ENCODE measurements at regions not wholly inside any gene's neighbourhood (a gene's known extent, or its start where the extent isn't known, plus 50 kb on each side); places are given as distances from the start of the nearest gene placed in this dataset.

GRCh38 chr18:78538669-78539440 lies 440.8 kb upstream of the SALL3 start:
- DNase-seq = no peak

- DNase-seq = peak; percentile 72
These were observed 438.7 kb upstream of the SALL3 start for GRCh38 chr18:78540636-78541529.

GRCh38 chr18:78542204-78542603 lies 437.4 kb upstream of the SALL3 start:
- DNase-seq = peak; percentile 76

- no peak for DNase-seq
These were observed 436.4 kb upstream of the SALL3 start for GRCh38 chr18:78543201-78543725.

GRCh38 chr18:78546281-78546680 lies 433.3 kb upstream of the SALL3 start:
- DNase-seq = no peak

GRCh38 chr18:78547817-78548216 lies 431.8 kb upstream of the SALL3 start:
- no peak for DNase-seq

- no peak for DNase-seq
These were observed 431.2 kb upstream of the SALL3 start for GRCh38 chr18:78548261-78549058.

- DNase-seq = no peak
These were observed 429.6 kb upstream of the SALL3 start for GRCh38 chr18:78549971-78550370.

GRCh38 chr18:78554944-78555608 lies 424.5 kb upstream of the SALL3 start:
- DNase-seq = no peak

GRCh38 chr18:78557371-78557770 lies 422.2 kb upstream of the SALL3 start:
- DNase-seq = no peak

GRCh38 chr18:78558101-78558810 lies 421.4 kb upstream of the SALL3 start:
- no peak for DNase-seq

GRCh38 chr18:78558948-78559347 lies 420.7 kb upstream of the SALL3 start:
- no peak for DNase-seq

- no peak for DNase-seq
These were observed 420.0 kb upstream of the SALL3 start for GRCh38 chr18:78559584-78559983.

- DNase-seq = no peak
These were observed 417.7 kb upstream of the SALL3 start for GRCh38 chr18:78561757-78562510.

GRCh38 chr18:78562531-78562961 lies 417.1 kb upstream of the SALL3 start:
- DNase-seq = no peak

- no peak for DNase-seq
These were observed 416.5 kb upstream of the SALL3 start for GRCh38 chr18:78563110-78563509.

GRCh38 chr18:78564030-78564429 lies 415.6 kb upstream of the SALL3 start:
- DNase-seq = no peak

GRCh38 chr18:78564518-78564917 lies 415.1 kb upstream of the SALL3 start:
- no peak for DNase-seq

- no peak for DNase-seq
These were observed 414.4 kb upstream of the SALL3 start for GRCh38 chr18:78565240-78565639.

GRCh38 chr18:78566065-78566464 lies 413.6 kb upstream of the SALL3 start:
- DNase-seq = no peak

All from tongue (tissue), 1 donor.